CD4-positive, alpha-beta memory T cell (primary cell): ENCODE measurements at regions not wholly inside any gene's neighbourhood (a gene's known extent, or its start where the extent isn't known, plus 50 kb on each side); places are given as distances from the start of the nearest gene placed in this dataset.
"Not testable (repeated sequence)": the region's sequence is repeated elsewhere in the genome, so short reads cannot be mapped to it uniquely, and the experiment has no call there.

ENCODE experiments used
- CTCF ChIA-PET: fragments of 350-600 bp; sonication (Branson Sonifier 250); formaldehyde crosslinking; loops from one replicate; lab custom pipeline; 2021; ENCODE audit warnings: inconsistent platforms; ENCODE audit not compliant: partially characterized antibody; lab: Charles Lee
- POLR2A ChIA-PET: fragments of 350-600 bp; sonication (Branson Sonifier 250); formaldehyde crosslinking; loops from one replicate; lab custom pipeline; 2021; ENCODE audit not compliant: partially characterized antibody; lab: Charles Lee
- DNase-seq, 5 donors: peaks; one replicate each; pipeline versions ENCODE4 v3.0.0 to v3.0.0-alpha.2; 2020 to 2022; ENCODE audit warnings: mixed read lengths in 1 of 5
- H3K27ac ChIP-seq: one replicate; pipeline ENCODE4 v1.7.0; 2013; ENCODE audit warnings: low read depth, low read length
- H3K27me3 ChIP-seq: 2 replicates; pipeline ENCODE4 v1.7.0; 2013; ENCODE audit warnings: mild to moderate bottlenecking, low read length, moderate library complexity; ENCODE audit not compliant: insufficient read depth
- H3K36me3 ChIP-seq: 2 replicates; pipeline ENCODE4 v1.7.0; 2013; ENCODE audit warnings: mild to moderate bottlenecking, low read length, moderate library complexity; ENCODE audit not compliant: insufficient read depth
- H3K4me1 ChIP-seq: 2 replicates; pipeline ENCODE4 v1.7.0; 2013; ENCODE audit warnings: mild to moderate bottlenecking, low read length, moderate library complexity; ENCODE audit not compliant: insufficient read depth
- H3K4me3 ChIP-seq, 2 donors: one replicate each; pipeline ENCODE4 v1.7.0; 2013; ENCODE audit warnings: low read length in 2 of 2, mild to moderate bottlenecking in 1 of 2
- H3K9me3 ChIP-seq, 2 donors: one replicate each; pipeline ENCODE4 v1.7.0; 2013; ENCODE audit warnings: low read length in 2 of 2, control low read depth in 1 of 2; ENCODE audit not compliant: control insufficient read depth in 1 of 2
- H3K27ac Mint-ChIP-seq, 7 donors: one replicate each; pipeline ENCODE4 v1.8.0; 2020 to 2021; ENCODE audit warnings: mixed read lengths in 7 of 7, mild to moderate bottlenecking in 6 of 7, inconsistent platforms in 3 of 7, moderate library complexity in 3 of 7
- H3K27me3 Mint-ChIP-seq, 2 donors: one replicate each; pipeline ENCODE4 v1.8.0; 2020 to 2021; ENCODE audit warnings: mixed read lengths in 2 of 2
- H3K36me3 Mint-ChIP-seq, 2 donors: one replicate each; pipeline ENCODE4 v1.8.0; 2020 to 2021; ENCODE audit warnings: mixed read lengths in 2 of 2, inconsistent platforms in 1 of 2, mild to moderate bottlenecking in 1 of 2
- H3K4me1 Mint-ChIP-seq, 4 donors: one replicate each; pipeline ENCODE4 v1.8.0; 2020 to 2021; ENCODE audit warnings: mixed read lengths in 4 of 4, mild to moderate bottlenecking in 1 of 4
- H3K4me3 Mint-ChIP-seq, 8 donors: one replicate each; pipeline ENCODE4 v1.8.0; 2020 to 2021; ENCODE audit warnings: mixed read lengths in 8 of 8, mild to moderate bottlenecking in 7 of 8, moderate library complexity in 6 of 8, inconsistent platforms in 3 of 8
- H3K9me3 Mint-ChIP-seq, 8 donors: one replicate each; pipeline ENCODE4 v1.8.0; 2020 to 2021; ENCODE audit warnings: mixed read lengths in 8 of 8, mild to moderate bottlenecking in 5 of 8, inconsistent platforms in 3 of 8, moderate library complexity in 1 of 8
- intact Hi-C: fragments of 100-400 bp; cut with micrococcal nuclease; formaldehyde crosslinking; loops from one replicate; pipeline ENCODE4 v1.15.1; 2023

GRCh38 chr5:162274679-162275078 is 207.1 kb downstream of the GABRG2 start:
- no peaks in the 10 kb centered on the region for H3K9me3 ChIP-seq
- H3K9me3 Mint-ChIP-seq, result peaks cover 0 to 12% (median 2%) of the 10 kb centered on the region in 8 donors
- intact Hi-C loops, result no loop called here
- no peaks in the 10 kb centered on the region for H3K27me3 Mint-ChIP-seq
- no peaks in the 10 kb centered on the region for H3K36me3 ChIP-seq
- no peak for DNase-seq
- H3K4me1 ChIP-seq, result no peaks in the 10 kb centered on the region
- no peak overlapping the region for H3K4me3 Mint-ChIP-seq
- H3K36me3 Mint-ChIP-seq, result no peaks in the 10 kb centered on the region
- no peaks in the 10 kb centered on the region for H3K27me3 ChIP-seq
- H3K27ac ChIP-seq, result no peak overlapping the region
- ChIA-PET CTCF (no interaction called here), POLR2A (no interaction called here)
- no peak overlapping the region for H3K4me3 ChIP-seq
- H3K27ac Mint-ChIP-seq, result no peak overlapping the region
- no peaks in the 10 kb centered on the region for H3K4me1 Mint-ChIP-seq

DNA sequence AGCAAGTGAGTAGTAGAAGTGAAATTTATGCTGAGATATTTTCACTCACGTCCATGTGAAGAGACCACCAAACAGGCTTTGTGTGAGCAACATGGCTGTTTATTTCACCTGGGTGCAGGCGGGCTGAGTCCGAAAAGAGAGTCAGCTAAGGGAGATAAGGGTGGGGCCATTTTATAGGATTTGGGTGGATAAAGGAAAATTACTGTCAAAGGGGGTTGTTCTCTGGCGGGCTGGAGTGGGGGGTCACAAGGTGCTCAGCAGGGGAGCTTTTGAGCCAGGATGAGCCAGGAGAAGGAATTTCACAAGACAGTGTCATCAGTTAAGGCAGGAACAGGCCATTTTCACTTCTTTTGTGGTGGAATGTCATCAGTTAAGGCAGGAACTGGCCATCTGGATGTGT is 207.8 kb downstream of the GABRG2 start:
- H3K27ac ChIP-seq, H3K27ac Mint-ChIP-seq, H3K4me3 Mint-ChIP-seq, H3K4me3 ChIP-seq, H3K36me3 Mint-ChIP-seq, H3K9me3 ChIP-seq, H3K36me3 ChIP-seq, DNase-seq, CTCF ChIA-PET, H3K27me3 ChIP-seq, H3K4me1 Mint-ChIP-seq, H3K27me3 Mint-ChIP-seq, POLR2A ChIA-PET, H3K4me1 ChIP-seq, intact Hi-C loops: not testable (repeated sequence)
- H3K9me3 Mint-ChIP-seq, result peaks cover 0 to 12% (median 2%) of the 10 kb centered on the region in 8 donors

GRCh38 chr5:162282191-162282590 is 214.6 kb downstream of the GABRG2 start:
- H3K4me3 ChIP-seq, result no peak overlapping the region
- no peaks in the 10 kb centered on the region for H3K36me3 ChIP-seq
- intact Hi-C loops, result no loop called here
- H3K36me3 Mint-ChIP-seq, result no peaks in the 10 kb centered on the region
- no peaks in the 10 kb centered on the region for H3K27me3 Mint-ChIP-seq
- peaks cover 0 to 12% (median under 1%) of the 10 kb centered on the region in 8 donors for H3K9me3 Mint-ChIP-seq
- no peaks in the 10 kb centered on the region for H3K4me1 Mint-ChIP-seq
- H3K27ac Mint-ChIP-seq, result no peak overlapping the region
- no peaks in the 10 kb centered on the region for H3K4me1 ChIP-seq
- no peak overlapping the region for H3K27ac ChIP-seq
- CTCF ChIA-PET, result no interaction called here
- no peak overlapping the region for H3K4me3 Mint-ChIP-seq
- H3K27me3 ChIP-seq, result no peaks in the 10 kb centered on the region
- no peak for DNase-seq
- no peaks in the 10 kb centered on the region for H3K9me3 ChIP-seq
- POLR2A ChIA-PET, result no interaction called here

DNA sequence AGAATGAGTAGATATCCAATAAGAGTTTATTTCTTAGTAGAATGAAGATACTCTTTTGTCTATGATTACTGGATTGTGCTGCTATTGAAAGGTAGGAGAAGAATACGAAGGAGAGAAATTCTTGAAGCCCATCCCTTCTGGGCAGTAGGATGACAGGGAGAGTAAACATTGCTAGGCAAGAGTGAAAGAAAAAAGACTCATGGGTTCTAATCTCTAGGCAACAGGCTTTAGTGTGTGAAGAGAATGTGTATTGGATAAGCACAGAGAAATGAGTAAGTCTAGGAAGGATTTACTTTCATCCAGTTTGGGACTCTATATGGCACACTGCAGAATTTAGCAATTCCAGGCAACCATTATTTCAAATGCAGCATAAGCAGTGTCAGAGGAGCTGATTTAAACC is 216.0 kb downstream of the GABRG2 start:
- no peaks in the 10 kb centered on the region for H3K27me3 ChIP-seq
- no peak overlapping the region for H3K4me3 Mint-ChIP-seq
- H3K4me1 Mint-ChIP-seq, result no peaks in the 10 kb centered on the region
- peaks cover 0 to 8% (median under 1%) of the 10 kb centered on the region in 8 donors for H3K9me3 Mint-ChIP-seq
- H3K27ac Mint-ChIP-seq, result no peak overlapping the region
- ChIA-PET POLR2A (no interaction called here), CTCF (no interaction called here)
- no peak for DNase-seq
- H3K36me3 Mint-ChIP-seq, result no peaks in the 10 kb centered on the region
- H3K9me3 ChIP-seq, result no peaks in the 10 kb centered on the region
- no peak overlapping the region for H3K27ac ChIP-seq
- H3K27me3 Mint-ChIP-seq, result no peaks in the 10 kb centered on the region
- H3K4me3 ChIP-seq, result no peak overlapping the region
- H3K4me1 ChIP-seq, result no peaks in the 10 kb centered on the region
- intact Hi-C loops, result no loop called here
- H3K36me3 ChIP-seq, result no peaks in the 10 kb centered on the region

GRCh38 chr5:162288647-162289296 is 221.2 kb downstream of the GABRG2 start:
- no peaks in the 10 kb centered on the region for H3K27me3 Mint-ChIP-seq
- no peak overlapping the region for H3K4me3 Mint-ChIP-seq
- peaks cover 0 to 8% (median 0%) of the 10 kb centered on the region in 8 donors for H3K9me3 Mint-ChIP-seq
- CTCF ChIA-PET, result no interaction called here
- no peaks in the 10 kb centered on the region for H3K36me3 Mint-ChIP-seq
- intact Hi-C loops, result no loop called here
- Histone ChIP-seq H3K9me3 (no peaks in the 10 kb centered on the region), H3K36me3 (no peaks in the 10 kb centered on the region), H3K27me3 (no peaks in the 10 kb centered on the region), H3K27ac (no peak overlapping the region), H3K4me1 (no peaks in the 10 kb centered on the region), H3K4me3 (no peak overlapping the region)
- DNase-seq, result no peak
- H3K4me1 Mint-ChIP-seq, result no peaks in the 10 kb centered on the region
- no peak overlapping the region for H3K27ac Mint-ChIP-seq
- POLR2A ChIA-PET, result no interaction called here

GRCh38 chr5:162289489-162289888 is 221.9 kb downstream of the GABRG2 start:
- H3K4me1 Mint-ChIP-seq, result no peaks in the 10 kb centered on the region
- no peaks in the 10 kb centered on the region for H3K36me3 Mint-ChIP-seq
- Histone ChIP-seq H3K4me1 (no peaks in the 10 kb centered on the region), H3K36me3 (no peaks in the 10 kb centered on the region), H3K4me3 (no peak overlapping the region), H3K9me3 (no peaks in the 10 kb centered on the region), H3K27me3 (no peaks in the 10 kb centered on the region), H3K27ac (no peak overlapping the region)
- no peak overlapping the region for H3K27ac Mint-ChIP-seq
- ChIA-PET POLR2A (no interaction called here), CTCF (no interaction called here)
- H3K9me3 Mint-ChIP-seq, result peaks cover 0 to 8% (median 1%) of the 10 kb centered on the region in 8 donors
- no peaks in the 10 kb centered on the region for H3K27me3 Mint-ChIP-seq
- H3K4me3 Mint-ChIP-seq, result no peak overlapping the region
- intact Hi-C loops, result no loop called here
- DNase-seq, result no peak

DNA sequence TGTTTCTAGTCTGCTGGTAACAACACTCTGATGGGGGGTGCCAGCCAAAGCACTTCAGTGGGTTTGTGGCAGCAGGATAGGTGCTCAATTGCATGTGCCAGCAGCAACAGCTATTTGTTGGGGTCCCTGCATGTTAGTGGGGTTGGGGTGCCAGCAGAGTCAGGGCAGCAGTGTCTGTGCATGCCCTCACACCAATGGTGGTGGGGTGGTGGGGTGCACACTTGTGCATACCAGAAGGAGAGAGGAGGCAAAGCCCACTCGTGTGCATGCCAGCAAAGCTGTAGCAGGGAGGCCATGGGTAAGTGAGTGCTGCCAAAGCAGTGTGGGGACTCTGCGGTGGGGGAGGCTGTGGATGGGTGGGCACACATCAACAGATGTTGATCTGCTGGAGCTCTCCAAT is 232.2 kb downstream of the GABRG2 start:
- Mint-ChIP-seq H3K4me1 (no peaks in the 10 kb centered on the region), H3K9me3 (peaks cover 0 to 13% (median 4%) of the 10 kb centered on the region in 8 donors), H3K27ac (peak overlapping the region in 1 of 7 donors; percentile 41), H3K27me3 (no peaks in the 10 kb centered on the region), H3K4me3 (no peak overlapping the region), H3K36me3 (no peaks in the 10 kb centered on the region)
- Histone ChIP-seq H3K27ac (no peak overlapping the region), H3K4me3 (no peak overlapping the region), H3K36me3 (no peaks in the 10 kb centered on the region), H3K4me1 (no peaks in the 10 kb centered on the region), H3K27me3 (no peaks in the 10 kb centered on the region), H3K9me3 (no peaks in the 10 kb centered on the region)
- no peak for DNase-seq
- intact Hi-C loops, result no loop called here
- CTCF ChIA-PET, result no interaction called here
- POLR2A ChIA-PET, result no interaction called here

GRCh38 chr5:162301356-162301755 is 233.8 kb downstream of the GABRG2 start:
- Mint-ChIP-seq H3K4me1 (no peaks in the 10 kb centered on the region), H3K36me3 (no peaks in the 10 kb centered on the region), H3K27ac (no peak overlapping the region), H3K4me3 (no peak overlapping the region), H3K27me3 (no peaks in the 10 kb centered on the region), H3K9me3 (peaks cover 0 to 15% (median 6%) of the 10 kb centered on the region in 8 donors)
- CTCF ChIA-PET, result no interaction called here
- Histone ChIP-seq H3K4me1 (no peaks in the 10 kb centered on the region), H3K27ac (no peak overlapping the region), H3K36me3 (no peaks in the 10 kb centered on the region), H3K4me3 (no peak overlapping the region), H3K9me3 (no peaks in the 10 kb centered on the region), H3K27me3 (no peaks in the 10 kb centered on the region)
- intact Hi-C loops, result no loop called here
- DNase-seq, result no peak
- POLR2A ChIA-PET, result no interaction called here
